ENCODE measurements at regions not wholly inside any gene's neighbourhood (a gene's known extent, or its start where the extent isn't known, plus 50 kb on each side); places are given as distances from the start of the nearest gene placed in this dataset.
"Not testable (repeated sequence)": the region's sequence is repeated elsewhere in the genome, so short reads cannot be mapped to it uniquely, and the experiment has no call there.

- DNase-seq (ENCODE audit: low read depth, low spot score) = no peak
Observed at GRCh38 chr10:84925495-84925894, 597.1 kb downstream of the CCSER2 start.

GRCh38 chr10:84933402-84933801 lies 605.0 kb downstream of the CCSER2 start:
- DNase-seq (ENCODE audit: low read depth, low spot score) = no peak

- DNase-seq (ENCODE audit: low read depth, low spot score) = no peak
Observed at GRCh38 chr10:84935772-84936171, 607.4 kb downstream of the CCSER2 start.

- DNase-seq (ENCODE audit: low read depth, low spot score) = no peak
Observed at GRCh38 chr10:84938117-84938905, 609.9 kb downstream of the CCSER2 start.

- DNase-seq (ENCODE audit: low read depth, low spot score) = no peak
Observed at GRCh38 chr10:84943541-84943940, 615.2 kb downstream of the CCSER2 start.

GRCh38 chr10:84944187-84944586 lies 615.8 kb downstream of the CCSER2 start:
- DNase-seq (ENCODE audit: low read depth, low spot score) = no peak

GRCh38 chr10:84945791-84946190 lies 617.4 kb downstream of the CCSER2 start:
- DNase-seq (ENCODE audit: low read depth, low spot score) = no peak

- no peak for DNase-seq (ENCODE audit: low read depth, low spot score)
Observed at GRCh38 chr10:84946904-84947303, 618.5 kb downstream of the CCSER2 start.

GRCh38 chr10:84948644-84949043 lies 620.3 kb downstream of the CCSER2 start:
- no peak for DNase-seq (ENCODE audit: low read depth, low spot score)

- no peak for DNase-seq (ENCODE audit: low read depth, low spot score)
Observed at GRCh38 chr10:84951616-84952015, 623.2 kb downstream of the CCSER2 start.

- DNase-seq (ENCODE audit: low read depth, low spot score) = peak; percentile 14
Observed at GRCh38 chr10:84957427-84957826, 629.0 kb downstream of the CCSER2 start.

GRCh38 chr10:84965468-84965867 lies 637.1 kb downstream of the CCSER2 start:
- DNase-seq (ENCODE audit: low read depth, low spot score) = no peak

GRCh38 chr10:84966708-84967441 lies 638.5 kb downstream of the CCSER2 start:
- DNase-seq (ENCODE audit: low read depth, low spot score) = no peak

- not testable (repeated sequence) for DNase-seq (ENCODE audit: low read depth, low spot score)
Observed at GRCh38 chr10:84969297-84969696, 640.9 kb downstream of the CCSER2 start.

- DNase-seq (ENCODE audit: low read depth, low spot score) = no peak
Observed at GRCh38 chr10:84987039-84987438, 658.6 kb downstream of the CCSER2 start.

GRCh38 chr10:84988011-84988410 lies 659.6 kb downstream of the CCSER2 start:
- DNase-seq (ENCODE audit: low read depth, low spot score) = no peak

- DNase-seq (ENCODE audit: low read depth, low spot score) = no peak
Observed at GRCh38 chr10:84990713-84991112, 662.3 kb downstream of the CCSER2 start.

- no peak for DNase-seq (ENCODE audit: low read depth, low spot score)
Observed at GRCh38 chr10:84991301-84991700, 662.9 kb downstream of the CCSER2 start.

- no peak for DNase-seq (ENCODE audit: low read depth, low spot score)
Observed at GRCh38 chr10:84993251-84994035, 665.1 kb downstream of the CCSER2 start.

- no peak for DNase-seq (ENCODE audit: low read depth, low spot score)
Observed at GRCh38 chr10:84994722-84995121, 666.3 kb downstream of the CCSER2 start.

- no peak for DNase-seq (ENCODE audit: low read depth, low spot score)
Observed at GRCh38 chr10:84996580-84996979, 668.2 kb downstream of the CCSER2 start.

- DNase-seq (ENCODE audit: low read depth, low spot score) = no peak
Observed at GRCh38 chr10:84997870-84998269, 669.5 kb downstream of the CCSER2 start.
